GM20000 (cell line): ENCODE measurements at regions not wholly inside any gene's neighbourhood (a gene's known extent, or its start where the extent isn't known, plus 50 kb on each side); places are given as distances from the start of the nearest gene placed in this dataset.

Experiments
- DNase-seq: peaks from one replicate; pipeline ENCODE4 v3.0.0; 2012; ENCODE audit warnings: low spot score
- CTCF ChIP-seq: IDR thresholded peaks from 2 replicates; pipeline ENCODE4 v1.5.1; 2012; ENCODE audit warnings: mild to moderate bottlenecking, control low read depth; ENCODE audit errors: extremely low read depth, missing control alignments

GRCh38 chr2:107197594-107198294 lies 311.8 kb upstream of the ST6GAL2 start:
- no peak for DNase-seq
- no peak for TF ChIP-seq CTCF

GRCh38 chr2:107202962-107203591 lies 317.1 kb upstream of the ST6GAL2 start:
- no peak for DNase-seq

GRCh38 chr2:107215401-107216350 lies 329.7 kb upstream of the ST6GAL2 start:
- no peak for DNase-seq
- no peak for TF ChIP-seq CTCF

More at GRCh38 chr2:107202962-107203591, 317.1 kb upstream of the ST6GAL2 start:
- no peak for TF ChIP-seq CTCF

GRCh38 chr2:107218208-107218607 lies 332.2 kb upstream of the ST6GAL2 start:
- no peak for DNase-seq
- TF ChIP-seq CTCF = no peak

- DNase-seq = no peak
- TF ChIP-seq CTCF = no peak
Measured at GRCh38 chr2:107222466-107222865, 336.5 kb upstream of the ST6GAL2 start.

- DNase-seq = no peak
- TF ChIP-seq CTCF = no peak
Measured at GRCh38 chr2:107235491-107236254, 349.7 kb upstream of the ST6GAL2 start.
